AG10803 (cell line): ENCODE measurements at regions not wholly inside any gene's neighbourhood (a gene's known extent, or its start where the extent isn't known, plus 50 kb on each side); places are given as distances from the start of the nearest gene placed in this dataset.

Source experiments
- DNase-seq: peaks from one replicate; pipeline ENCODE4 v3.0.0; 2010; ENCODE audit warnings: low read depth
- H3K4me3 ChIP-seq: 2 replicates; pipeline ENCODE4 v1.5.1; 2011; ENCODE audit warnings: mild to moderate bottlenecking, low read length, control low read depth
- CTCF ChIP-seq: conservative IDR thresholded peaks from 2 replicates; pipeline ENCODE4 v1.5.1; 2011; ENCODE audit warnings: mild to moderate bottlenecking, low read length, control low read depth, inconsistent platforms

GRCh38 chr6:141105481-141105880 is 1027.2 kb upstream of the GJE1 start:
- no peak overlapping the region for H3K4me3 ChIP-seq
- DNase-seq: peak; percentile 67
- no peak for TF ChIP-seq CTCF

GRCh38 chr6:141103246-141103645 is 1029.5 kb upstream of the GJE1 start:
- DNase-seq: peak; percentile 62
- no peak for TF ChIP-seq CTCF
- no peak overlapping the region for H3K4me3 ChIP-seq

GRCh38 chr6:141097471-141097870 is 1035.3 kb upstream of the GJE1 start:
- TF ChIP-seq CTCF: no peak
- H3K4me3 ChIP-seq: no peak overlapping the region
- peak; percentile 37 for DNase-seq

GRCh38 chr6:141095308-141095707 is 1037.4 kb upstream of the GJE1 start:
- DNase-seq: no peak
- no peak for TF ChIP-seq CTCF

GRCh38 chr6:141088171-141088570 is 1044.6 kb upstream of the GJE1 start:
- DNase-seq: no peak
- H3K4me3 ChIP-seq: no peak overlapping the region
- TF ChIP-seq CTCF: no peak

More at GRCh38 chr6:141095308-141095707, 1037.4 kb upstream of the GJE1 start:
- no peak overlapping the region for H3K4me3 ChIP-seq

GRCh38 chr6:141077355-141078333 is 1055.1 kb upstream of the GJE1 start:
- TF ChIP-seq CTCF: no peak; the same call in 1 of the 2 replicates
- no peak overlapping the region for H3K4me3 ChIP-seq
- no peak for DNase-seq

- DNase-seq: no peak
- TF ChIP-seq CTCF: no peak
- no peak overlapping the region for H3K4me3 ChIP-seq
Measured at GRCh38 chr6:141057761-141058160, 1075.0 kb upstream of the GJE1 start.
